ENCODE measurements at regions not wholly inside any gene's neighbourhood (a gene's known extent, or its start where the extent isn't known, plus 50 kb on each side); places are given as distances from the start of the nearest gene placed in this dataset.

- Histone ChIP-seq H3K27ac (no peak overlapping the region), H3K4me1 (ENCODE audit: control insufficient read depth in 1 of 2, insufficient read depth in 1 of 2, low read depth in 1 of 2, low read length in 1 of 2) (peaks cover 10 to 29% of the 10 kb centered on the region in 2 experiments), H3K9me3 (no peaks in the 10 kb centered on the region), H3K27me3 (no peaks in the 10 kb centered on the region), H3K4me3 (ENCODE audit: low read depth in 1 of 2, low read length in 1 of 2) (no peak overlapping the region), H3K36me3 (no peaks in the 10 kb centered on the region)
- TF ChIP-seq CTCF (IDR thresholded peaks at IDR 0.05), result no peak
Measured at GRCh38 chr4:123162859-123163258, 233.7 kb upstream of the SPRY1 start.

GRCh38 chr4:123163501-123163900 lies 233.1 kb upstream of the SPRY1 start:
- H3K27ac ChIP-seq, result no peak overlapping the region
- no peak overlapping the region for H3K4me3 ChIP-seq (ENCODE audit: low read depth in 1 of 2, low read length in 1 of 2)
- H3K9me3 ChIP-seq, result no peaks in the 10 kb centered on the region
- no peaks in the 10 kb centered on the region for H3K36me3 ChIP-seq
- no peak for TF ChIP-seq CTCF (IDR thresholded peaks at IDR 0.05)
- peaks cover 7 to 24% of the 10 kb centered on the region in 2 experiments for H3K4me1 ChIP-seq (ENCODE audit: control insufficient read depth in 1 of 2, insufficient read depth in 1 of 2, low read depth in 1 of 2, low read length in 1 of 2)
- H3K27me3 ChIP-seq, result no peaks in the 10 kb centered on the region

GRCh38 chr4:123166023-123166422 lies 230.6 kb upstream of the SPRY1 start:
- Histone ChIP-seq H3K27me3 (no peaks in the 10 kb centered on the region), H3K27ac (no peak overlapping the region), H3K4me3 (ENCODE audit: low read depth in 1 of 2, low read length in 1 of 2) (no peak overlapping the region), H3K9me3 (no peaks in the 10 kb centered on the region), H3K36me3 (no peaks in the 10 kb centered on the region), H3K4me1 (ENCODE audit: control insufficient read depth in 1 of 2, insufficient read depth in 1 of 2, low read depth in 1 of 2, low read length in 1 of 2) (peaks cover 0 to 11% of the 10 kb centered on the region in 2 experiments)
- no peak for TF ChIP-seq CTCF (IDR thresholded peaks at IDR 0.05)

GRCh38 chr4:123167931-123168330 lies 228.7 kb upstream of the SPRY1 start:
- no peaks in the 10 kb centered on the region for H3K9me3 ChIP-seq
- no peaks in the 10 kb centered on the region for H3K36me3 ChIP-seq
- H3K4me3 ChIP-seq (ENCODE audit: low read depth in 1 of 2, low read length in 1 of 2), result no peak overlapping the region
- peaks cover 0 to 17% of the 10 kb centered on the region in 2 experiments for H3K4me1 ChIP-seq (ENCODE audit: control insufficient read depth in 1 of 2, insufficient read depth in 1 of 2, low read depth in 1 of 2, low read length in 1 of 2)
- TF ChIP-seq CTCF (IDR thresholded peaks at IDR 0.05), result no peak
- no peak overlapping the region for H3K27ac ChIP-seq
- no peaks in the 10 kb centered on the region for H3K27me3 ChIP-seq

GRCh38 chr4:123168812-123169211 lies 227.8 kb upstream of the SPRY1 start:
- Histone ChIP-seq H3K36me3 (no peaks in the 10 kb centered on the region), H3K27me3 (no peaks in the 10 kb centered on the region), H3K4me1 (ENCODE audit: control insufficient read depth in 1 of 2, insufficient read depth in 1 of 2, low read depth in 1 of 2, low read length in 1 of 2) (peaks cover 0 to 13% of the 10 kb centered on the region in 2 experiments), H3K27ac (no peak overlapping the region), H3K9me3 (no peaks in the 10 kb centered on the region), H3K4me3 (ENCODE audit: low read depth in 1 of 2, low read length in 1 of 2) (no peak overlapping the region)
- TF ChIP-seq CTCF (IDR thresholded peaks at IDR 0.05), result no peak

GRCh38 chr4:123170843-123171242 lies 225.8 kb upstream of the SPRY1 start:
- no peak for TF ChIP-seq CTCF (IDR thresholded peaks at IDR 0.05)
- H3K36me3 ChIP-seq, result no peaks in the 10 kb centered on the region
- H3K4me3 ChIP-seq (ENCODE audit: low read depth in 1 of 2, low read length in 1 of 2), result no peak overlapping the region
- H3K27ac ChIP-seq, result no peak overlapping the region
- peaks cover 0 to 13% of the 10 kb centered on the region in 2 experiments for H3K4me1 ChIP-seq (ENCODE audit: control insufficient read depth in 1 of 2, insufficient read depth in 1 of 2, low read depth in 1 of 2, low read length in 1 of 2)
- no peaks in the 10 kb centered on the region for H3K27me3 ChIP-seq
- H3K9me3 ChIP-seq, result no peaks in the 10 kb centered on the region
